IPS-20b (cell line): ENCODE measurements at regions not wholly inside any gene's neighbourhood (a gene's known extent, or its start where the extent isn't known, plus 50 kb on each side); places are given as distances from the start of the nearest gene placed in this dataset.

ENCODE experiments used
- H3K27ac ChIP-seq: one replicate; pipeline ENCODE4 v1.5.1; 2013; ENCODE audit warnings: low read length
- H3K27me3 ChIP-seq: 2 replicates; pipeline ENCODE4 v1.6.1; 2013; ENCODE audit warnings: mild to moderate bottlenecking, low read length, inconsistent platforms; ENCODE audit not compliant: insufficient read depth
- H3K36me3 ChIP-seq: 2 replicates; pipeline ENCODE4 v1.6.1; 2013; ENCODE audit warnings: low read depth, mild to moderate bottlenecking, inconsistent platforms, low read length, moderate library complexity; ENCODE audit not compliant: insufficient read depth
- H3K4me1 ChIP-seq: 2 replicates; pipeline ENCODE4 v1.6.1; 2013; ENCODE audit warnings: mild to moderate bottlenecking, control low read depth, inconsistent platforms, low read length, moderate library complexity; ENCODE audit not compliant: insufficient read depth
- H3K4me3 ChIP-seq: 2 replicates; pipeline ENCODE4 v1.5.1; 2013; ENCODE audit warnings: mild to moderate bottlenecking, low read length, inconsistent platforms
- H3K9ac ChIP-seq: 2 replicates; pipeline ENCODE4 v1.6.1; 2013; ENCODE audit warnings: low read depth, mild to moderate bottlenecking, inconsistent platforms, low read length, moderate library complexity
- H3K9me3 ChIP-seq: 2 replicates; pipeline ENCODE4 v1.6.1; 2013; ENCODE audit warnings: mild to moderate bottlenecking, low read depth, low read length, inconsistent platforms; ENCODE audit not compliant: insufficient read depth

DNA sequence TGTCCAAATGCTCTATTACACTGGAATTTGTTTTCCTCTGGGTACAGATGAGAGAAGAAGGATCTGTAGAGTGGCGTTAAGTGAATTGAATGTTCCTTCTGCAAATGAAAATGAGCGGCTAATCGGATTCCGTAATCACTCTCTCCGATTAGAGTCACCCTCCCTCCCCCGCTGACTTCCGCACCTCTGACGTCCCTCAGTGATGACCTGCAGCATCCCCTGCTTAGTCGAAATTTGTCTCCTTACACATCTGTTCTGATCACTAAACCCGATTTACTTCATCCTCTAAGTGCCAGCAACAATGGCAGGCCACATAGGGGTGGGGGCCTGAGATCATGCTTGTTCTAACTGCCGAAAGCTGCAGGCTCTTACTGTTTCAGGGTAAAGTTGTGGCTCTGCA, 378.7 kb downstream of the SEC16B start:
- Histone ChIP-seq H3K27ac (no peak overlapping the region), H3K9me3 (no peaks in the 10 kb centered on the region), H3K27me3 (no peaks in the 10 kb centered on the region), H3K9ac (no peak overlapping the region), H3K4me3 (no peak overlapping the region), H3K4me1 (no peaks in the 10 kb centered on the region), H3K36me3 (no peaks in the 10 kb centered on the region)

DNA sequence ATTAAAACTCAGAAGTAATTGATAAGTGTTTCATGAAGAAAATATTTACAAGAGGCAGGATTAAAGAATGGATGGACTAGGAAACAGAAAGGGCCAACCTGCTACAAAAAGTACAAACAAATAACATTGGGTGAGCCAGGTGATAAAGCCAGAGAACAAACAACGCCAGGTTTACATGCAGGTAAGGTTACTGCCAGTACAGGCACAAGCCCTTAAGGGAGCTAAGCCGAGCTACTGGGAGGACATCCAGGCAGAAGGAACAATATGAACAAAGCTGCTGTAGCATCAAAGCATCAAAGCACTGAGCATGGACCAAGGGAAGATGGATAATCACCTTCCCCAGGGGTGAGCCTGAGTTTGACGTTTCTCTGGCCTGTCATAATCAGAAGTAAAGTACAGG, 380.7 kb downstream of the SEC16B start:
- Histone ChIP-seq H3K36me3 (no peaks in the 10 kb centered on the region), H3K9me3 (no peaks in the 10 kb centered on the region), H3K27me3 (no peaks in the 10 kb centered on the region), H3K4me3 (no peak overlapping the region), H3K27ac (no peak overlapping the region), H3K9ac (no peak overlapping the region), H3K4me1 (no peaks in the 10 kb centered on the region)

DNA sequence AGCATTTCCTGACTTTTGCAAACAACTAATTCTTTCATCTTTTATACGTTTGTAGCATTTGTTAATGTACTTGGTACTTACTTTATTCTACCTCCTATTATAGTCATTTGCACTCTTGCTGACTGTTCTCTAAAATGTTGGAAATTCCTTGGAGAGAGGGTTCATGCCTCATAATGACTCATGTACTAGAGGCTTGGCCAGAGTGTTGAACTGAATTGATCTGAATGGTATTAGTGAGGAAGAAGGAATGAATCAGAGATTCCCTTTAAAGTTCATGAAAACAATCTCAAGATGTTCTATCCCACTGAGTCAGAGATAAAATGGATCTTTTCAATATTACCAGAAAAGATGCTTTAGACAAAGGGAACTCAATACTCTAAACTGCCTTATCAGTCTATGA, 383.4 kb downstream of the SEC16B start:
- Histone ChIP-seq H3K4me1 (no peaks in the 10 kb centered on the region), H3K27ac (no peak overlapping the region), H3K9me3 (no peaks in the 10 kb centered on the region), H3K9ac (no peak overlapping the region), H3K4me3 (no peak overlapping the region), H3K27me3 (no peaks in the 10 kb centered on the region), H3K36me3 (no peaks in the 10 kb centered on the region)

DNA sequence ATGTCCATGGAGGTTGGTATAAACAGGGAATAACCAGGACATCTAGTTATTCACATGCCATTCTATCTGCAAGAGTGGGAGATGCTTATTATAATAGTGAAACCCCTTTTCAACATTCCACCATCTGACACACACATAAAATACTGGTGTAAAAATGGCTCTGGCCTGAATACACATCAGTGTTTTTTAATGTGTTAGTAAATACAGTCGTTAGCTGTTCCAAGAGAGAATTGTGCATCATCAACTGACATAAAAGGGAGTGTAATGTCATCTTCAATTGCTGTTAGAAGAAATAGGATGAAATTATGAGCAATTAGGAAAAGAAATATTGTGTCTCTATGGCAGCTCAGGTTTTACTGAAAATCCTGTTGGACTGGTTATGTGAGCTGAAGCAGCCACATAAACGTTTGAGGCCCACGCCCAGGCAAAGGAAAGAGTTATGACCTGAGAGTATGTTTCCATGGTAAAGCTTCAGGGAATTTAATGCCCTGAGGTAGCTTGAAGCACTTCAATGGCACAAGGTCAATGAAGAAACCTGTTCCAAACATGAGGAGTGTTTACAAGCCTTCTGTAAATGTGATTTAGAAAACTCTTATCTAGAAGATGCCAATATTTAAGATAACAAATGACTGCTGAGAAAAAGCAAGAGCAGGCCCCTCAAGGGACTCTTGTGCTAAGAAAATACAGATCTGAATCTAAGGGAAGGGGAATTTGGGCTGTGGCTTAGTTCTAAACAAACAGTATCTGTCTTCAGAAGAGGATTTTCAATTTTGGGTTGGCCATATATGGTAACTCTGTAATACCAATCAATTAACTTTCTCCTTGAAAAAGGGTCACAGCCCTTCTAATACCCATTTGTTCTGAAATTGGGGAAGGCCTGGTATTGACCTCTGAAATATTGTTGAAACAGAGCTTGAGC, 384.3 kb downstream of the SEC16B start:
- H3K4me3 ChIP-seq = no peak overlapping the region
- H3K9ac ChIP-seq = no peak overlapping the region
- no peaks in the 10 kb centered on the region for H3K9me3 ChIP-seq
- no peaks in the 10 kb centered on the region for H3K36me3 ChIP-seq
- H3K4me1 ChIP-seq = no peaks in the 10 kb centered on the region
- H3K27ac ChIP-seq = no peak overlapping the region
- H3K27me3 ChIP-seq = no peaks in the 10 kb centered on the region

DNA sequence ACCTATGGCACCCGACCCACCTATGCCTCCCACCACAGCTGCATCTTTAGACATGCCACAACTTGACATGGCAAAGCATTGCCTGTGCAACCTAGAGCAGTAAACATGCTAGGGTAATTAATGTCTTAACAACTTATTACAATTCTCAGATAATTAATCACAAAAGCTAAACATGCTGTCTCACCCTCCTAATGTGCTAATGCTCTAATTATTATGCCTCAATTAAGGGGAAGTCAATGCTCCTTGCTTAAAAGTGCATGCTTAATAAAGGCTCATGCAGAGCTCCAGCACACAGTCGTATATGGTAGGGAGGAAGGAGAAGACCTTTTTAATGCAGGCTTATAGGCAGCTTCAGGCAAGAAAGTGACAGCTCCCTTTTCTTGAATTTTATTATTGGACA, 396.0 kb downstream of the SEC16B start:
- Histone ChIP-seq H3K4me3 (no peak overlapping the region), H3K36me3 (no peaks in the 10 kb centered on the region), H3K4me1 (no peaks in the 10 kb centered on the region), H3K9ac (no peak overlapping the region), H3K9me3 (no peaks in the 10 kb centered on the region), H3K27ac (no peak overlapping the region), H3K27me3 (no peaks in the 10 kb centered on the region)

DNA sequence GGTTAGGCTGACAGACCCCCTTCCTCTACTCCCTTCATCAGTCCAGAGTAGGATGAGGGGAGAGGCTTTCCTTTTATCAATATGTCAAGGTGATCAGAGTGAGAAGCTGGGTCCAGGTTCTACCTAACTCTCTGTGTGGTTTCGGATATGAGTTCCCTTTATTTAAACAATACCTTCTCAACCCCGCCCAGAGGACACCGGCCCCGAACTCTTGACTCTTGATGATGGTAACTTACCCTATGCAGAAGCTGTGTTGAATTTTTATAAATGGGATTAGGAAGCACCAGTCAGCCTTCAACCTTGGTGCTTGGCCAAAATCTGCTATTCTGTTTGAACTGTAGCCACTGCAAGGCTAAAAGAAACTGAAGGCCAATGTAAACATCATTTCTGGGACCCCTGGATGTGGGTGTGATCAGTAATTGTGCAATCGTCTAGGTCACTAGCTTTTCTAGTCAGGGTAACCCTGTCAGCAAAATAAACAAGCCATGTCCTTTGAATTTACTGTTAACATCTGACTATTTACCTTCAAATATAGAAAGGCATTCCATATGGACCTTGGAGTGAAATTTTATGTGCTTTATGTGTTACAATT, 398.3 kb downstream of the SEC16B start:
- H3K27me3 ChIP-seq = no peaks in the 10 kb centered on the region
- H3K4me3 ChIP-seq = no peak overlapping the region
- no peak overlapping the region for H3K9ac ChIP-seq
- no peak overlapping the region for H3K27ac ChIP-seq
- no peaks in the 10 kb centered on the region for H3K4me1 ChIP-seq
- H3K36me3 ChIP-seq = no peaks in the 10 kb centered on the region
- H3K9me3 ChIP-seq = no peaks in the 10 kb centered on the region

DNA sequence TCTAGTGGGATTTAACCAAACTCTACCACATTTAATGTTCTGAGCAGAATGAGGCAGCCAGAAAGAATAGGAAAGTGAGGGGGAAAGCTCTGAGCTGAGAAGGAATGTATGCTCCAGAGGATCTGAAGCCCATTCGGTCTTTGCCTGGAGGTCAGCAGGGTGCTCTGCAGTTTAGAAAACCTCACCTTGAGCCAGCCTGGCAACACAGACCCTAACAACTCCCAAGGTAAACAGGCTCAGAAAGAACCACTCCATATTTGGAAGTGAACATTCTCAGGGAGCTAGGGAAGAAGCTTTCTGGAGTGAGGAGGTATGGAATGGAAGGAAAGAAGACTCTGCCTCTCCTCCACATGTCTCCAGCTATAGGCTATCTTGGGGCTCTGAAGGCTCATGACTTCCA, 398.8 kb downstream of the SEC16B start:
- H3K9me3 ChIP-seq = no peaks in the 10 kb centered on the region
- H3K27me3 ChIP-seq = no peaks in the 10 kb centered on the region
- H3K9ac ChIP-seq = no peak overlapping the region
- H3K27ac ChIP-seq = no peak overlapping the region
- no peaks in the 10 kb centered on the region for H3K36me3 ChIP-seq
- H3K4me3 ChIP-seq = no peak overlapping the region
- no peaks in the 10 kb centered on the region for H3K4me1 ChIP-seq

DNA sequence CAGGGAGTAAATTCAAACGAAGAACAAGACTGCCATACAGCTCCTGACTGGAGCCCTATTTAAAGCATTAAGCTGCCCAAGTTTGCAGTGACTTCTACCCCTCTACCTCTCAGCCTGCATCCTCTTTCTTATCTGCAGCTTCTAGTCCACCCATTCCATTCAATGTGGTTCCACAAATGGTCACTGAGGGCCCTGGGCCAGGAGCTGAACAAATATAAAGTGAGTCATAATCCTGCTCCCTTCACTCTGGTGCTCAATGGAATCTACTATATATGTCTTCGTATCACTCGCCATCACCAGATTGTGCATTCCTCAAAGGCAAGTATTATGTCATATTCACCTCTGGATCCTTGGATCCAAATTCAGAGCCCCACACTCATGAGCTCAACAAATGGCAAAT, 398.7 kb downstream of the BRINP2 start:
- no peaks in the 10 kb centered on the region for H3K9me3 ChIP-seq
- no peaks in the 10 kb centered on the region for H3K4me1 ChIP-seq
- H3K36me3 ChIP-seq = no peaks in the 10 kb centered on the region
- H3K9ac ChIP-seq = no peak overlapping the region
- H3K27ac ChIP-seq = no peak overlapping the region
- no peaks in the 10 kb centered on the region for H3K27me3 ChIP-seq
- no peak overlapping the region for H3K4me3 ChIP-seq

DNA sequence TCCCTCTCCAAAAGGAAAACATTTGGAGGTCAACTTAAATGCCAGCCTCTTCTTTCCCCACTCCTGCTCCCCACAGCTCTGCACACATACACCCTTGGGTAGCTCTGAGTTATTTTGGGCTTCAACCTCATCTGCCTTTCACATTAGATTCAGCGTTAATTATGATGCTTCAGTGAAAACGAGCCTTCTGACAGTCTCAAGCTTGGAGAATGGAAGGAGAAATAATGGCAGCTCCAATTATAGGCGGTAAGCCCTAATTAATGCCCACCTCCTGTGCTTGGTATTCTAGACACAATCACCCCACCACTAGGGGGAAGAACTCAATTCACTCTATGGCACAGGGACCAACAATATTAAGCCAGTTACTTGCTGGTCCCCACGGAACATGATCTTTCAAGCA, 397.9 kb downstream of the BRINP2 start:
- H3K36me3 ChIP-seq = no peaks in the 10 kb centered on the region
- H3K4me1 ChIP-seq = no peaks in the 10 kb centered on the region
- no peak overlapping the region for H3K9ac ChIP-seq
- H3K27me3 ChIP-seq = no peaks in the 10 kb centered on the region
- H3K9me3 ChIP-seq = no peaks in the 10 kb centered on the region
- H3K4me3 ChIP-seq = no peak overlapping the region
- H3K27ac ChIP-seq = no peak overlapping the region

DNA sequence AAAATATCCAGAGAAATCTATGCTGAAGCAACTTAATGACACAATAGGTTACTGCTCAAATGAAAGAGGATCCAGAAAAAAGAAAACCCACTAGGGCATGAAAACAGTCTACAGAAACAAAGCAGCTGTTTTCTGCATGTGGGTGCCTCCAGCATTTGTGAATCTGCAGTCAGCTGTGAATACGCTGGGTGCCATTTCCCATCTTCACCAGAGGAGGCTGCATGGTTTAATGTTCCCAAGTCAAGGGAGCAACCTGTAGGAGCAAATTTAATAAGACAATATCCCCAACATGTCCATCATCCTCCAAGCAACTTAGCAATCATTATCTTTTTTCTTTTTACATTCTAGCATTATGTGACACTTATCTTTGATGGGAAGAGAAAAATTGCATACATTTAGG, 396.6 kb downstream of the BRINP2 start:
- no peak overlapping the region for H3K27ac ChIP-seq
- H3K4me1 ChIP-seq = no peaks in the 10 kb centered on the region
- no peak overlapping the region for H3K4me3 ChIP-seq
- no peaks in the 10 kb centered on the region for H3K36me3 ChIP-seq
- H3K9ac ChIP-seq = no peak overlapping the region
- H3K9me3 ChIP-seq = no peaks in the 10 kb centered on the region
- H3K27me3 ChIP-seq = no peaks in the 10 kb centered on the region

DNA sequence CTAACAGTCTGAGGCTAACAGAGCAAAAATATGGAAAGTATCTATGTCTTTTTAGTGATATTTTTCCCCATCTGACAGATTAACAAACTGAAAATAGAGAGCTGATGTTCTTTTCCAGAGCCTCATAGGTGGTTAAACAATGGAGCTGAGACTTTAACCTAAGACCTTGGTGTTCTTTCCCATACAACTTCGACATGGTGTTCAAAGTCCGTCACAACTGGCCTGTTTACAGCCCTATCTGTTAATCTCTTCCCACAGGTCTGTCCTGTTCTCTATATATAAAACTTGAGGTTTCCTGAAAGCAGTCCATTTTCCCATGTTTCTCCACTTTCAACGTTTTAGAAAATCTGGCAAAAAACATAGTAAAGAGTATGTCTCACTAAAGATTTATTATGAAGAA, 395.7 kb downstream of the BRINP2 start:
- Histone ChIP-seq H3K27me3 (no peaks in the 10 kb centered on the region), H3K4me1 (no peaks in the 10 kb centered on the region), H3K9me3 (no peaks in the 10 kb centered on the region), H3K27ac (no peak overlapping the region), H3K9ac (no peak overlapping the region), H3K36me3 (no peaks in the 10 kb centered on the region), H3K4me3 (no peak overlapping the region)

DNA sequence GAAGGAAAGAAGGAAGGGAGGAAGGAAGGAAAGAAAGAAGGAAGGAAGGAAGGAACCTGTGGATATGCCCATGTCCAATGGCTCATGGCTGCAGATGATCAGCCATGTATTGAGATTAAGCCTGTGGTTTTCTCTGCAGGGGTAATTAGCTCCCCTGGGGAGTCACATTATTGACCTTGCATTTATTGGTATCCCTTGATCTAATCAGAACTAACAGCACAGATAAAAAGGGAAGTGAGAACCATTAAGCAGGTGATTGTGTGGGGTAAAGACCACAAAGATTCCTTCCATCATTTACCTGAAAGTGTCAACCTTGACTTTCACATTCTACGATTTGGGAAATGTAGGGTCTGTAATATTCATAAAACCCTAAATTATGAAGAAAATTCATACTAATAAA, 390.7 kb downstream of the BRINP2 start:
- no peaks in the 10 kb centered on the region for H3K4me1 ChIP-seq

More for the DNA sequence above, 390.7 kb downstream of the BRINP2 start:
- no peak overlapping the region for H3K27ac ChIP-seq
- no peak overlapping the region for H3K4me3 ChIP-seq
- H3K27me3 ChIP-seq = no peaks in the 10 kb centered on the region
- no peak overlapping the region for H3K9ac ChIP-seq
- H3K36me3 ChIP-seq = no peaks in the 10 kb centered on the region
- peaks cover 5% of the 10 kb centered on the region; the same call in 1 of the 2 replicates for H3K9me3 ChIP-seq
